ENCODE measurements at regions not wholly inside any gene's neighbourhood (a gene's known extent, or its start where the extent isn't known, plus 50 kb on each side); places are given as distances from the start of the nearest gene placed in this dataset.

- no peak overlapping the region for H4K91ac ChIP-seq (replicated peaks; ENCODE audit: insufficient read length, low read length)
- no peak overlapping the region for H3K4me3 ChIP-seq (ENCODE audit: extremely low read depth in 1 of 4, insufficient read depth in 2 of 4, low read depth in 3 of 4, low read length in 4 of 4)
- no peak overlapping the region for H3K14ac ChIP-seq (ENCODE audit: insufficient read length)
- H3K36me3 ChIP-seq (ENCODE audit: control insufficient read depth in 2 of 4, insufficient read depth in 4 of 4, low read length in 3 of 4), result no peaks in the 10 kb centered on the region
- no peaks in the 10 kb centered on the region for H3K9me3 ChIP-seq (ENCODE audit: insufficient read depth in 2 of 2, low read depth in 1 of 2, low read length in 1 of 2)
- DNase-seq (ENCODE audit: low read depth in 1 of 2, low spot score in 2 of 2) (no peak), FAIRE-seq (no peak)
- no peak overlapping the region for H2AFZ ChIP-seq (ENCODE audit: low read length)
- CTCF ChIA-PET (ENCODE audit: partially characterized antibody), result interaction anchor here (0.6 kb wide), 1 partner anchor 73 kb away, joined by 3 read pairs; no protein-coding TSS in a partner anchor
- no peak overlapping the region for H3K4ac ChIP-seq (replicated peaks; ENCODE audit: insufficient read length, low read depth, low read length)
- 93% methylated on average over 8 of the region's 9 CpGs; no CpG with 5 or more reads in 1 of the 2 experiments for WGBS, 2 experiments (ENCODE audit: extremely low coverage in 1 of 2, insufficient coverage in 1 of 2, insufficient read length in 1 of 2, insufficient replicate concordance in 2 of 2, low coverage in 1 of 2, low lambda C conversion rate in 2 of 2, missing lambda C conversion rate in 1 of 2)
- H3K4me2 ChIP-seq (ENCODE audit: insufficient read depth in 1 of 2, low read depth in 2 of 2, low read length in 2 of 2), result no peak overlapping the region
- H2BK5ac ChIP-seq (ENCODE audit: low read depth, low read length), result no peak overlapping the region
- H3K79me1 ChIP-seq (ENCODE audit: low read depth, low read length), result no peaks in the 10 kb centered on the region; the same call in 1 of the 2 replicates
- H3K27me3 ChIP-seq (replicated peaks in 1 of 4; ENCODE audit: control insufficient read depth in 3 of 4, extremely low read depth in 1 of 4, insufficient read depth in 3 of 4, low read length in 3 of 4), result no peaks in the 10 kb centered on the region
- H4K20me1 ChIP-seq (replicated peaks in 1 of 2; ENCODE audit: control insufficient read depth in 1 of 2, insufficient read depth in 2 of 2, low read length in 2 of 2), result peaks cover 0 to 4% of the 10 kb centered on the region in 2 experiments
- H2BK15ac ChIP-seq (ENCODE audit: low read length), result no peak overlapping the region
- H2BK20ac ChIP-seq (ENCODE audit: low read length), result no peak overlapping the region
- peaks cover 0 to 5% of the 10 kb centered on the region in 2 experiments; a peak in 1 of 4 replicates for H3K79me2 ChIP-seq (ENCODE audit: control insufficient read depth in 1 of 2, insufficient read depth in 2 of 2, low read length in 2 of 2)
- TF ChIP-seq RFX5 (IDR thresholded peaks at IDR 0.05; ENCODE audit: borderline replicate concordance, low read depth, low read length), result no peak
- TF ChIP-seq YY1 (IDR thresholded peaks at IDR 0.05; ENCODE audit: low read depth, low read length), result no peak
- H2BK12ac ChIP-seq (ENCODE audit: low read depth, low read length), result no peak overlapping the region
- no peak overlapping the region for H3K23ac ChIP-seq (ENCODE audit: insufficient read length)
- POLR2A ChIA-PET (ENCODE audit: partially characterized antibody), result no interaction called here
- H3K9ac ChIP-seq (replicated peaks in 1 of 4; ENCODE audit: extremely low read depth in 1 of 4, low read depth in 3 of 4, low read length in 3 of 4), result no peak overlapping the region
- no peaks in the 10 kb centered on the region for H3K23me2 ChIP-seq (ENCODE audit: low read depth, low read length)
- H3K4me1 ChIP-seq (replicated peaks in 1 of 4; ENCODE audit: control insufficient read depth in 3 of 4, insufficient read depth in 4 of 4, low read length in 3 of 4), result peaks cover 0 to 3% (median 1%) of the 10 kb centered on the region in 4 experiments; a peak in 1 of 7 replicates
- H4K5ac ChIP-seq (ENCODE audit: insufficient read length, low read depth, low read length), result no peak overlapping the region
- H3K18ac ChIP-seq (ENCODE audit: extremely low read depth, low read length), result no peak overlapping the region
- no peak overlapping the region for H3K56ac ChIP-seq (replicated peaks; ENCODE audit: insufficient read length, low read depth, low read length)
- H4K8ac ChIP-seq (ENCODE audit: extremely low read depth, insufficient read depth, low read length), result no peak overlapping the region
- H2BK120ac ChIP-seq (replicated peaks; ENCODE audit: low read depth, low read length), result no peak overlapping the region
- no peak overlapping the region for H2AK5ac ChIP-seq (ENCODE audit: low read depth, low read length)
- H3K27ac ChIP-seq (ENCODE audit: low read depth, low read length), result no peak overlapping the region
Observed at GRCh38 chr12:125434131-125434530, 368.9 kb downstream of the AACS start.
